ENCODE measurements at regions not wholly inside any gene's neighbourhood (a gene's known extent, or its start where the extent isn't known, plus 50 kb on each side); places are given as distances from the start of the nearest gene placed in this dataset.

GRCh38 chr1:239155466-239156091, 230.8 kb upstream of the CHRM3 start:
- no peak for DNase-seq (ENCODE audit: low read depth)
- H3K4me3 ChIP-seq (ENCODE audit: low read depth, low read length): no peak overlapping the region
- TF ChIP-seq CTCF (IDR thresholded peaks at IDR 0.05; ENCODE audit: control insufficient read depth, extremely low read depth, insufficient read depth): no peak

GRCh38 chr1:239151937-239152336, 234.4 kb upstream of the CHRM3 start:
- TF ChIP-seq CTCF (IDR thresholded peaks at IDR 0.05; ENCODE audit: control insufficient read depth, extremely low read depth, insufficient read depth): no peak
- H3K4me3 ChIP-seq (ENCODE audit: low read depth, low read length): no peak overlapping the region
- DNase-seq (ENCODE audit: low read depth): no peak

- no peak for DNase-seq (ENCODE audit: low read depth)
- H3K4me3 ChIP-seq (ENCODE audit: low read depth, low read length): no peak overlapping the region
- no peak for TF ChIP-seq CTCF (IDR thresholded peaks at IDR 0.05; ENCODE audit: control insufficient read depth, extremely low read depth, insufficient read depth)
Measured at GRCh38 chr1:239140968-239141367, 245.4 kb upstream of the CHRM3 start.

GRCh38 chr1:239139801-239140200, 246.6 kb upstream of the CHRM3 start:
- H3K4me3 ChIP-seq (ENCODE audit: low read depth, low read length): no peak overlapping the region
- TF ChIP-seq CTCF (IDR thresholded peaks at IDR 0.05; ENCODE audit: control insufficient read depth, extremely low read depth, insufficient read depth): no peak
- peak; percentile 43 for DNase-seq (ENCODE audit: low read depth)

GRCh38 chr1:239128541-239128940, 257.8 kb upstream of the CHRM3 start:
- DNase-seq (ENCODE audit: low read depth): no peak
- no peak for TF ChIP-seq CTCF (IDR thresholded peaks at IDR 0.05; ENCODE audit: control insufficient read depth, extremely low read depth, insufficient read depth)
- no peak overlapping the region for H3K4me3 ChIP-seq (ENCODE audit: low read depth, low read length)

GRCh38 chr1:239126884-239127283, 259.5 kb upstream of the CHRM3 start:
- H3K4me3 ChIP-seq (ENCODE audit: low read depth, low read length): no peak overlapping the region
- DNase-seq (ENCODE audit: low read depth): no peak
- no peak for TF ChIP-seq CTCF (IDR thresholded peaks at IDR 0.05; ENCODE audit: control insufficient read depth, extremely low read depth, insufficient read depth)

- DNase-seq (ENCODE audit: low read depth): no peak
- H3K4me3 ChIP-seq (ENCODE audit: low read depth, low read length): no peak overlapping the region
- TF ChIP-seq CTCF (IDR thresholded peaks at IDR 0.05; ENCODE audit: control insufficient read depth, extremely low read depth, insufficient read depth): no peak
Measured at GRCh38 chr1:239125893-239126292, 260.5 kb upstream of the CHRM3 start.
